GM23248 (cell line): ENCODE measurements at regions not wholly inside any gene's neighbourhood (a gene's known extent, or its start where the extent isn't known, plus 50 kb on each side); places are given as distances from the start of the nearest gene placed in this dataset.

Experiments used
- DNase-seq: peaks from one replicate; pipeline ENCODE4 v3.0.0-alpha.2; 2015
- H2AFZ ChIP-seq: fragments of 200-600 bp; sonication (generic); 2 replicates; pipeline ENCODE4 v1.6.1; 2016; ENCODE audit warnings: antibody characterized with exemption
- H3F3A ChIP-seq: fragments of 200-600 bp; sonication (generic); 2 replicates; pipeline ENCODE4 v1.6.1; 2016; ENCODE audit warnings: mild to moderate bottlenecking, antibody characterized with exemption, mixed run types; ENCODE audit not compliant: insufficient read depth
- H3K27ac ChIP-seq: fragments of 200-600 bp; sonication (generic); 2 replicates; pipeline ENCODE4 v1.5.1; 2016; ENCODE audit warnings: mild to moderate bottlenecking
- H3K27me3 ChIP-seq: fragments of 200-600 bp; sonication (generic); replicated peaks from 2 replicates; pipeline ENCODE4 v1.6.1; 2016; ENCODE audit warnings: mild to moderate bottlenecking; ENCODE audit not compliant: insufficient read depth
- H3K36me3 ChIP-seq: fragments of 200-600 bp; sonication (generic); 2 replicates; pipeline ENCODE4 v1.6.1; 2016; ENCODE audit warnings: low read depth, mild to moderate bottlenecking
- H3K4me1 ChIP-seq: fragments of 200-600 bp; sonication (generic); 2 replicates; pipeline ENCODE4 v1.6.1; 2016; ENCODE audit warnings: mild to moderate bottlenecking; ENCODE audit not compliant: insufficient read depth
- H3K4me2 ChIP-seq: fragments of 200-600 bp; sonication (generic); one replicate; pipeline ENCODE4 v1.6.1; 2016; ENCODE audit warnings: mild to moderate bottlenecking; ENCODE audit not compliant: unreplicated experiment
- H3K4me3 ChIP-seq: fragments of 200-600 bp; sonication (generic); 2 replicates; pipeline ENCODE4 v1.5.1; 2016; ENCODE audit warnings: mild to moderate bottlenecking
- H3K79me2 ChIP-seq: fragments of 200-600 bp; sonication (generic); 2 replicates; pipeline ENCODE4 v1.6.1; 2016; ENCODE audit warnings: mild to moderate bottlenecking; ENCODE audit not compliant: insufficient read depth
- H3K9ac ChIP-seq: fragments of 200-600 bp; sonication (generic); 2 replicates; pipeline ENCODE4 v1.6.1; 2016; ENCODE audit warnings: mild to moderate bottlenecking
- H3K9me2 ChIP-seq: fragments of 200-600 bp; sonication (generic); 2 replicates; pipeline ENCODE4 v1.6.1; 2016; ENCODE audit warnings: mixed run types, mild to moderate bottlenecking, moderate library complexity; ENCODE audit not compliant: insufficient read depth
- H3K9me3 ChIP-seq: fragments of 200-600 bp; sonication (generic); one replicate; pipeline ENCODE4 v1.6.1; 2017; ENCODE audit warnings: low read depth
- H4K20me1 ChIP-seq: fragments of 200-600 bp; sonication (generic); 2 replicates; pipeline ENCODE4 v1.6.0; 2016; ENCODE audit not compliant: insufficient read depth
- EZH2 ChIP-seq: fragments of 200-600 bp; sonication (generic); IDR thresholded peaks from 2 replicates; pipeline ENCODE4 v1.6.1; 2018; ENCODE audit warnings: antibody characterized with exemption, mild to moderate bottlenecking; ENCODE audit not compliant: insufficient read depth, poor library complexity, severe bottlenecking
- EZH2phosphoT487 ChIP-seq: fragments of 200-600 bp; sonication (generic); IDR thresholded peaks from 2 replicates; pipeline ENCODE4 v1.6.1; 2018; ENCODE audit warnings: antibody characterized with exemption, moderate library complexity, mild to moderate bottlenecking, low read depth; ENCODE audit not compliant: insufficient read depth
- WGBS, 2 experiments: methylation state at CpG; one replicate each; pipeline ENCODE4 v1.1.6; 2015 to 2017; ENCODE audit warnings: low lambda C conversion rate in 2 of 2, low coverage in 1 of 2; ENCODE audit errors: missing lambda C conversion rate in 2 of 2; 5-methylcytosine and 5-hydroxymethylcytosine counted together
- in situ Hi-C: fragments of 300-500 bp; cut with MboI; formaldehyde crosslinking; loops from 2 replicates; pipeline ENCODE4 v1.15.0; 2020

DNA sequence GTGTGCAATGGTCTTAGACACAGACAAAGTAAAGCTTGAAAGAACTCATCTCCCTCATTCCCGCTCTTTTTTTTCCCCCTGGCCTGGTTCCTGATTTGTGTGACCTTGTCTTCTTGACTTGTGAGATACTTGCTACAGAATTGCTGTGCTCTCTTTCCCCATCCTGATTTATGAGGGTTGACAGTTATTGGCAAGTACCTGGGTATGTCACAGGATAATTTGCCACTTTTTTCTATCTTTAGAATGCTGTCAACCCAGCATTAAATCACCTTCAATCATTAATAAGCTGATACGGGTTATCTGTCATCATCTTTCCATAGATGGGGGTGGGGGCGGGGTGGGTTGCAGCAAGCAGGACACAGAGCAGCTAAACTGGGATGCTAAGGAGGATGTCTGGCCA, 144.4 kb upstream of the PRICKLE1 start:
- no peaks in the 10 kb centered on the region for H3K9me2 ChIP-seq
- no peaks in the 10 kb centered on the region for H3K79me2 ChIP-seq
- H3K4me2 ChIP-seq, result no peak overlapping the region
- no peak for DNase-seq
- H3F3A ChIP-seq, result no peaks in the 10 kb centered on the region
- H3K27me3 ChIP-seq, result 0 out of 2 replicates have a peak, but pooled peaks cover 6% of the 10 kb centered on the region
- no peaks in the 10 kb centered on the region for H3K9me3 ChIP-seq
- H3K36me3 ChIP-seq, result no peaks in the 10 kb centered on the region
- TF ChIP-seq EZH2phosphoT487, result no peak
- no peak for TF ChIP-seq EZH2
- H3K4me3 ChIP-seq, result no peak overlapping the region
- H2AFZ ChIP-seq, result no peak overlapping the region
- H3K9ac ChIP-seq, result no peak overlapping the region
- no peak overlapping the region for H3K27ac ChIP-seq
- no peaks in the 10 kb centered on the region; the same call in 1 of the 2 replicates for H3K4me1 ChIP-seq
- H4K20me1 ChIP-seq, result no peaks in the 10 kb centered on the region
- in situ Hi-C loops, result no loop called here
- WGBS, 2 experiments, result 69 to 70% methylated on average over 3 of the region's 3 CpGs

DNA sequence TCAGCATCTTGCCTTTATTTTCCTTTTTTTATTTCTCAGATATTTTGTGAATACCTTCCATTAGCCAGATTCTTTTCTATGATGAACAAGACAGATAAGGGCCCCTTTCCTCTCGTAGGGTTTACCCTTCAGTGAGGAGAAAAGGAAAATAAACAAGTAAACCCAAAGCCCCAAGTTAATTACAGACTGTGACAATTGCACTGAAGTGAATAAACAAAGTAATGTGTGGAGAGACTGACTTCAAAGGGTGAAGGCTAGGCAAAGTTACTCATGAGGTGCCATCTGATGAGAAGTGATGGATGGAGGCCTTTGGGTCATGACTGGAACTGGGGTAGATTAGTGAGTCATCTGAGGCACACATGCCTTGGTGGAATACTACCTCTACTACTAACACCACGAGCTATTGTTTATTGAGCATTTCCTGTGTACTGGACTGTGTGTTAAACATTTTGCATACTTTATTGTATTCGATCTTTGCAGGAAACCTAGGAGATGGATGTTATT, 143.4 kb upstream of the PRICKLE1 start:
- no peaks in the 10 kb centered on the region for H3K79me2 ChIP-seq
- H3K9ac ChIP-seq, result no peak overlapping the region
- H3K4me2 ChIP-seq, result no peak overlapping the region
- no peaks in the 10 kb centered on the region for H3K36me3 ChIP-seq
- H4K20me1 ChIP-seq, result no peaks in the 10 kb centered on the region
- H3K9me3 ChIP-seq, result no peaks in the 10 kb centered on the region
- in situ Hi-C loops, result no loop called here
- no peaks in the 10 kb centered on the region; the same call in 1 of the 2 replicates for H3K4me1 ChIP-seq
- H3K4me3 ChIP-seq, result no peak overlapping the region
- no peak overlapping the region for H3K27ac ChIP-seq
- 0 out of 2 replicates have a peak, but pooled peaks cover 6% of the 10 kb centered on the region for H3K27me3 ChIP-seq
- no peaks in the 10 kb centered on the region for H3F3A ChIP-seq
- 37 to 47% methylated on average over 3 of the region's 3 CpGs for WGBS, 2 experiments
- no peaks in the 10 kb centered on the region for H3K9me2 ChIP-seq
- no peak overlapping the region for H2AFZ ChIP-seq
- TF ChIP-seq EZH2phosphoT487, result no peak
- no peak for DNase-seq

DNA sequence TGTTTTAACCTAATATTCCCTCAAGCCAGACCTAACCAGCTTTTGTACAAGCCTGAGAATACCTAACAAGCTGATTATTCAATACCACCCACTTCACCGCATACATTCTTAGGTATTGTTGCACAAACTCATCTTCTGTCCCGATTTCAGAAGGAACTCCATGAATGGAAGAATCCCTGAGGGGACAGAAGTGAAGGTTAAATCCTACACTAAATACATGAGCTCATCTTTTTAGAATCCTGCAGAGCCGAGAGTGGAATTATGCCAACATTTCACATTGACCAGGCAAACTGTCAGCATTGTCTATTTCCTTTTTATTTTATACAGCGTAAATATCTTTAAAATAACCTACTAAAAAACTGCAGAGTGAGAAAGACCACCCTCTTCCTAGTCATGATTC, 140.7 kb upstream of the PRICKLE1 start:
- no peak overlapping the region for H2AFZ ChIP-seq
- in situ Hi-C loops, result no loop called here
- H3K9me3 ChIP-seq, result no peaks in the 10 kb centered on the region
- WGBS, 2 experiments, result 67 to 71% methylated on average over 4 of the region's 4 CpGs
- peaks cover 15% of the 10 kb centered on the region for H3F3A ChIP-seq
- no peak overlapping the region for H3K4me2 ChIP-seq
- H3K4me1 ChIP-seq, result no peaks in the 10 kb centered on the region; the same call in 1 of the 2 replicates
- H3K36me3 ChIP-seq, result no peaks in the 10 kb centered on the region
- H3K79me2 ChIP-seq, result no peaks in the 10 kb centered on the region
- no peaks in the 10 kb centered on the region for H3K9me2 ChIP-seq
- H4K20me1 ChIP-seq, result no peaks in the 10 kb centered on the region
- TF ChIP-seq EZH2phosphoT487 (no peak), EZH2 (no peak)
- no peak overlapping the region for H3K9ac ChIP-seq
- H3K27ac ChIP-seq, result no peak overlapping the region
- DNase-seq, result peak; percentile 14
- H3K4me3 ChIP-seq, result no peak overlapping the region
- H3K27me3 ChIP-seq, result 0 out of 2 replicates have a peak, but pooled peaks cover 4% of the 10 kb centered on the region

DNA sequence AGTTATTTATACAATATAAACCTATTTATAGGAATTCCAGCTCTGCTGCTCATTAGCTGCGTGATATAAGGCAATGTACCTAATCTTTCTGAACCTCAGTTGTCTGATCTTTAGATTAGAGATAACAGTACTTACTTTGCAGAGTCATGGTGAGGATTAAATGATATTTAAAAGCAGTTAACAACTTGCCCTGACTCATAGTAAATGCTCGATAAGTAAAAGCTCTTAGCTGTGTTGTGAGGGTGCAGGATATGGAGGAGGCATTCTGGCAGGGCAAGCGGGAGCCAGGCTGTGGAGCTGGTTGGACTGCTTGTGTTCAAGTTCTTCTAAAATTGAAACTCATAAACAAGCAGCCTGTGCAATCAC, 140.0 kb upstream of the PRICKLE1 start:
- in situ Hi-C loops, result no loop called here
- Histone ChIP-seq H3K27ac (no peak overlapping the region), H3K9ac (no peak overlapping the region), H3K36me3 (no peaks in the 10 kb centered on the region), H4K20me1 (no peaks in the 10 kb centered on the region), H3K79me2 (no peaks in the 10 kb centered on the region), H3K4me1 (no peaks in the 10 kb centered on the region; the same call in 1 of the 2 replicates), H3K27me3 (no peaks in the 10 kb centered on the region), H3K4me2 (no peak overlapping the region), H3K9me3 (no peaks in the 10 kb centered on the region), H2AFZ (no peak overlapping the region), H3K9me2 (no peaks in the 10 kb centered on the region), H3F3A (peaks cover 15% of the 10 kb centered on the region), H3K4me3 (no peak overlapping the region)
- TF ChIP-seq EZH2phosphoT487 (no peak), EZH2 (no peak)
- DNase-seq, result peak; percentile 14
- WGBS, 2 experiments, result 69 to 83% methylated on average over 3 of the region's 3 CpGs
